Activated CD4-positive, alpha-beta T cell treated with anti-CD3 and anti-CD28 coated beads, Interleukin-2, amount 10 ng/mL, durations not matched to agents 7 days and 5 days (primary cell): ENCODE measurements at regions not wholly inside any gene's neighbourhood (a gene's known extent, or its start where the extent isn't known, plus 50 kb on each side); places are given as distances from the start of the nearest gene placed in this dataset.
"Not testable (repeated sequence)": the region's sequence is repeated elsewhere in the genome, so short reads cannot be mapped to it uniquely, and the experiment has no call there.

Experiments used
- CTCF ChIA-PET: fragments of 350-600 bp; sonication (Branson Sonifier 250); formaldehyde crosslinking; loops from one replicate; lab custom pipeline; 2021; ENCODE audit warnings: antibody characterized with exemption; lab: Charles Lee
- POLR2A ChIA-PET: fragments of 350-600 bp; sonication (Branson Sonifier 250); formaldehyde crosslinking; loops from one replicate; lab custom pipeline; 2021; ENCODE audit warnings: antibody characterized with exemption; lab: Charles Lee
- DNase-seq: peaks from one replicate; pipeline ENCODE4 v3.0.0-alpha.2; 2020
- H3K27ac Mint-ChIP-seq: one replicate; pipeline ENCODE4 v1.8.0; 2021; ENCODE audit warnings: mild to moderate bottlenecking, moderate library complexity, mixed read lengths
- H3K27me3 Mint-ChIP-seq: one replicate; pipeline ENCODE4 v1.8.0; 2021; ENCODE audit warnings: mixed read lengths
- H3K36me3 Mint-ChIP-seq: one replicate; pipeline ENCODE4 v1.8.0; 2021; ENCODE audit warnings: low read depth, mixed read lengths
- H3K4me1 Mint-ChIP-seq: one replicate; pipeline ENCODE4 v1.8.0; 2021; ENCODE audit warnings: mixed read lengths
- H3K4me3 Mint-ChIP-seq: one replicate; pipeline ENCODE4 v1.8.0; 2021; ENCODE audit warnings: mild to moderate bottlenecking, moderate library complexity, mixed read lengths
- H3K9me3 Mint-ChIP-seq: one replicate; pipeline ENCODE4 v1.8.0; 2021; ENCODE audit warnings: mixed read lengths

DNA sequence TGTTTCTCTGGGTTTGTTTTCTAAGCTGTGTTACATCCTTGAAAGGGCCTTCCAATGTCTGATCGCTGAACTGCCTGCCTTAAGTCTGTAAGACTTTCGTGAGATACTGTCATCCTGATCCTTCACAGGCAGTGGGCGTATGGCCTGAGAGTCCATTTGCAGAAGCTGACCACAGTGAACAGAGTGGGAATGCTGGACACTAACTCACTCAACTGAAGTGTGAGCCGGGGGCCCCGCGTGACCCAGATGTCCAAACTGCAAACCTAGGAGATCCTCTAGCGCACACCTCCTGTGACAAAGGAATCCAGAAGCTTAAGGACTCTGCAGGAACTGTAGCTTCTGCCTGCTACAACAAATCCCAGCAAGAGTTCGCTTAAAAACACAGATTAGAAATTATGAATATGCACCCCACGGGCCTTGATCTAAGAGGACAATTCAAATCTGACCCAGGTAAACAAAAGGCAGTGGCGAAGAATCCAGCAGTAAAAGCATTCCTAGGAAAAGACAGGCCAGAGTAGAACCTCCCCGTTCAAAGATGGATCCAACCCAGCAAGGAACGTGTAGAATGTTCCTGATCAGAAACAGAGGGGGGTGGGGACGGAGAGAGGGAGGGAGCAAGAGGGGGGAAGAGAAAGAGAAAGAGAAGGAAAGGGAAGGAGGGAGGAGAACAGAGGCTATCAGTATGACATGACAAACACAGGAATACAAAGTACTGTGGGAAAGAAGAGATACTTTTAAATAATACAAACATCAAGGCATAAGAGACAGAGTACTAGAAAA lies 135.0 kb upstream of the AFDN start:
- ChIA-PET POLR2A (no interaction called here), CTCF (no interaction called here)
- Mint-ChIP-seq H3K4me3 (no peak overlapping the region), H3K36me3 (no peaks in the 10 kb centered on the region), H3K4me1 (no peaks in the 10 kb centered on the region), H3K9me3 (peaks cover 3% of the 10 kb centered on the region), H3K27ac (no peak overlapping the region), H3K27me3 (peaks cover 46% of the 10 kb centered on the region)
- no peak for DNase-seq

- POLR2A ChIA-PET, DNase-seq, H3K9me3 Mint-ChIP-seq, H3K4me1 Mint-ChIP-seq, H3K27ac Mint-ChIP-seq, CTCF ChIA-PET, H3K4me3 Mint-ChIP-seq, H3K36me3 Mint-ChIP-seq: not testable (repeated sequence)
- H3K27me3 Mint-ChIP-seq, result peaks cover 51% of the 10 kb centered on the region
Observed at GRCh38 chr6:167693478-167693877, 133.2 kb upstream of the AFDN start.

- ChIA-PET POLR2A (no interaction called here), CTCF (no interaction called here)
- Mint-ChIP-seq H3K27me3 (peaks cover 47% of the 10 kb centered on the region), H3K4me3 (no peak overlapping the region), H3K36me3 (no peaks in the 10 kb centered on the region), H3K4me1 (peaks cover 20% of the 10 kb centered on the region), H3K9me3 (no peaks in the 10 kb centered on the region), H3K27ac (no peak overlapping the region)
- no peak for DNase-seq
Observed at GRCh38 chr6:167695831-167696230, 130.9 kb upstream of the AFDN start.

DNA sequence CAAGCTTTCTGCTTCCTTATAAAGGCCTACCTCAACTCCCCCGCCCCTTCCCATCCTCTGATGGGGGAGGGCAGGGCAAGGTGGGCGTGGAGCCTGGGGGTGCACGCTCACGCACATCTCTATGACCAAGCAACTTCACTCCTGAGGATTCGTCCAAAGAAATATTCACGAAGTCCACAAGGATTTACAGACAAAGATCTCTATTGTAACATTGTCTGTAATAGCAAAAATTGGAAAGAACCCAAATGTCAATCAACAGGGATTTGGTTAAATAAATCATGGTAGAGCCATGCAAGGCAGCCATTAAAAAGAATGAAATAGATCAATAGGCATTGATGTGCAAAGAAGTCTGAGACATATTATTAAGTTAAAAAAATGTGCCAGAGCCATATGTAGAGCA lies 130.4 kb upstream of the AFDN start:
- CTCF ChIA-PET, result no interaction called here
- Mint-ChIP-seq H3K4me1 (peaks cover 21% of the 10 kb centered on the region), H3K36me3 (no peaks in the 10 kb centered on the region), H3K27me3 (peaks cover 48% of the 10 kb centered on the region), H3K4me3 (no peak overlapping the region), H3K9me3 (no peaks in the 10 kb centered on the region), H3K27ac (no peak overlapping the region)
- POLR2A ChIA-PET, result no interaction called here
- no peak for DNase-seq

GRCh38 chr6:167697316-167697715 lies 129.4 kb upstream of the AFDN start:
- peaks cover 47% of the 10 kb centered on the region for H3K27me3 Mint-ChIP-seq
- no peaks in the 10 kb centered on the region for H3K36me3 Mint-ChIP-seq
- no peak overlapping the region for H3K4me3 Mint-ChIP-seq
- CTCF ChIA-PET, result no interaction called here
- peaks cover 21% of the 10 kb centered on the region for H3K4me1 Mint-ChIP-seq
- POLR2A ChIA-PET, result no interaction called here
- no peaks in the 10 kb centered on the region for H3K9me3 Mint-ChIP-seq
- H3K27ac Mint-ChIP-seq, result no peak overlapping the region
- DNase-seq, result no peak

- ChIA-PET CTCF (interaction anchor here (0.6 to 1.4 kb wide), 2 partner anchors 10 to 169 kb away, joined by 3 read pairs; no protein-coding TSS in a partner anchor), POLR2A (no interaction called here)
- H3K9me3 Mint-ChIP-seq, result no peaks in the 10 kb centered on the region
- peaks cover 55% of the 10 kb centered on the region for H3K27me3 Mint-ChIP-seq
- H3K4me1 Mint-ChIP-seq, result peaks cover 21% of the 10 kb centered on the region
- H3K27ac Mint-ChIP-seq, result no peak overlapping the region
- H3K4me3 Mint-ChIP-seq, result no peak overlapping the region
- no peaks in the 10 kb centered on the region for H3K36me3 Mint-ChIP-seq
- DNase-seq, result no peak
Observed at GRCh38 chr6:167698540-167698939, 128.2 kb upstream of the AFDN start.

DNA sequence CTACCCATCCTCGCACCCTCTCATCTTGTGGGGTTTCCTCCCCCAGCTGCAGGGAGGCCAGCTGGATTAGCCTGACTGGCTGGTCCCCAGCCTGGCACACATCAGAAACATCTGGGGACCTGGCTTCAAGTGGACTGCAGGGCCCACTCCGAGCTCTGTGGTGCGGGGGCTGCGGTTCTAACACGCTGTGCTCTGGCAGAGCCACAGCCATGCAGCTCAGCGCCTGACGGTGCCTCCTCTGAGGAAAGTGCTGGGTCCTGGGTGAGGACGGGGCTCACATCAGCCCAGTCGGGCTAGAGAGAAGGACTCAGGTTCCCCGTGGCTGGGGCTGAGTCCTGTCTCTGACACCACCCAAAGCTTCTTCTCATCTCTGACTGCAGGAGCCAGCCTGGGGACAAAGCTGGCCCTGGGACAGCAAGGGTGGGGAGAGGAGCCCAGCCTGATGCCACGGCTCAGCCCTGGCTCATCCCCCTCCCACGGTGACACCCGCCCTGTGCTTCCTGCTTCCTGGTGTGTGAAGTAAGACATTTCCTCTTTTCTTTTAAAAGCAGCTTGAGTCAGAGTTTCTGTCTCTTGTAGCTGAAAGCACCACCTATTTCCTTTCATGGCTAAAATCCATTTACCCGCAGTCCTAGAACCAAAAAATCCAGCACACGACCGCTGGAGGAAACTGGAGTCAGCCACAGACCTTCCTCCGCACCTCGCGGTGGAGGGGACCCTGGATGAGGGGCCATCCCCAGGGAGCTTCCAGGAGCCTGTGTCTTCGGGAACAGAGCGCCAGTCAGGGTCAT lies 127.4 kb upstream of the AFDN start:
- H3K36me3 Mint-ChIP-seq, result no peaks in the 10 kb centered on the region
- CTCF ChIA-PET, result interaction anchor here (0.5 to 1.4 kb wide), 4 partner anchors 9 to 117 kb away, joined by 3 to 5 read pairs (median 3); no protein-coding TSS in a partner anchor
- peak; percentile 70 for DNase-seq
- peaks cover 21% of the 10 kb centered on the region for H3K4me1 Mint-ChIP-seq
- H3K9me3 Mint-ChIP-seq, result no peaks in the 10 kb centered on the region
- peak overlapping the region; percentile 69 for H3K4me3 Mint-ChIP-seq
- peaks cover 51% of the 10 kb centered on the region for H3K27me3 Mint-ChIP-seq
- POLR2A ChIA-PET, result interaction anchor here (0.6 kb wide), 1 partner anchor 425 kb away, joined by 7 read pairs; no protein-coding TSS in a partner anchor
- peak overlapping the region; percentile 95 for H3K27ac Mint-ChIP-seq

GRCh38 chr6:167700199-167700598 lies 126.5 kb upstream of the AFDN start:
- Mint-ChIP-seq H3K27ac (peak overlapping the region; percentile 95), H3K27me3 (peaks cover 51% of the 10 kb centered on the region), H3K4me1 (peaks cover 29% of the 10 kb centered on the region), H3K36me3 (peaks cover 2% of the 10 kb centered on the region), H3K4me3 (no peak overlapping the region), H3K9me3 (no peaks in the 10 kb centered on the region)
- no peak for DNase-seq
- ChIA-PET POLR2A (no interaction called here), CTCF (no interaction called here)

DNA sequence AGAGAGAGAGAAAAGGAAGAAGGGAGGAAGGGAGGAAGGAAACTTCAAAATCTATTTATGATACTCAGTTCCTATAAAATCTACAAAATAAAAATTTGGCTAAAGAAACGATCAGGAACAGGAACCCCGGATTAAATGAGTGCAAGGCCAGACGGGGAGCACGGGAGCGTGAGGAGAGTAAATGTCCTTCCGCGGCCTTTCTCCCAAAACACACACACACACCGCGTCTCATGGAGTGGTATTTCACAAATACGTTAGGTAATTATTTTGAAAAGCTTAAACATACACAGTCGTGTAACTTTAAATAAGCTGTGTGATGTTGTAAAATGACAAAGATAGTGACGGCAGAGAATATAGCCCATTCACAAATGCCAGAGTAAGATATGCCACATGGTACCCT lies 125.7 kb upstream of the AFDN start:
- no peak for DNase-seq
- H3K9me3 Mint-ChIP-seq, result no peaks in the 10 kb centered on the region
- H3K27me3 Mint-ChIP-seq, result peaks cover 54% of the 10 kb centered on the region
- no peak overlapping the region for H3K27ac Mint-ChIP-seq
- peaks cover 35% of the 10 kb centered on the region for H3K4me1 Mint-ChIP-seq
- ChIA-PET POLR2A (interaction anchor here (0.6 kb wide), 1 partner anchor 198 kb away, joined by 3 read pairs; no protein-coding TSS in a partner anchor), CTCF (no interaction called here)
- peaks cover 2% of the 10 kb centered on the region for H3K36me3 Mint-ChIP-seq
- no peak overlapping the region for H3K4me3 Mint-ChIP-seq

DNA sequence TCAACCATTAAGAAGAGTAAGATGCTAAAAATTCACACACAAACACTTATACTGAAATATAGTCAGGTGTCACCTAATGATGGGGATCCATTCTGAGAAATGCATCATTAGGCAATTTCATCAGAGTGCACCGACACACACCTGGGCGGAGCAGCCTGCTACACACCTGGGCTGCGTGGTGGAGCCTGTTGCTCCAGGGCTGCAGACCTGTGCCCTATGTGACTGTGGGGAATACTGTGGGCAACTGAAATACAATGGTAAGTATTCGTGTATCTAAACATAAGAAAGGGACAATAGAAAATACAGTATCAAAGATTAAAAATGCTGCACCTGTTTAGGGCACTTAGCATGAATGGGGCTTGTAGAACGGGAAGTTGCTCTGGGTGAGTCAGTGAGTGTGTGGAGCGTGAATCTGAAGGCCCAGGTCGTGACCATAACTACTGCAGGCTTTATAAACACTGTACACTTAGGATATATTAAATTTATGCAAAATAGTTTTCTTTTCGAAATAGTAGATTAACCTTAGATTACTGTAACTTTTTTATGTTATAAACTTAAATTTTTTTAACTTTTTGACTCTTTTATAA lies 124.4 kb upstream of the AFDN start:
- Mint-ChIP-seq H3K9me3 (no peaks in the 10 kb centered on the region), H3K27me3 (peaks cover 58% of the 10 kb centered on the region), H3K27ac (no peak overlapping the region), H3K36me3 (peaks cover 2% of the 10 kb centered on the region), H3K4me1 (peaks cover 49% of the 10 kb centered on the region), H3K4me3 (no peak overlapping the region)
- CTCF ChIA-PET, result no interaction called here
- POLR2A ChIA-PET, result interaction anchor here (0.6 kb wide), 1 partner anchor 1242 kb away, joined by 3 read pairs; no protein-coding TSS in a partner anchor
- no peak for DNase-seq

- POLR2A ChIA-PET, result no interaction called here
- Mint-ChIP-seq H3K4me3 (no peak overlapping the region), H3K27me3 (peaks cover 65% of the 10 kb centered on the region), H3K4me1 (peaks cover 49% of the 10 kb centered on the region), H3K27ac (no peak overlapping the region), H3K36me3 (peaks cover 2% of the 10 kb centered on the region), H3K9me3 (no peaks in the 10 kb centered on the region)
- CTCF ChIA-PET, result no interaction called here
- DNase-seq, result no peak
Observed at GRCh38 chr6:167703347-167703746, 123.4 kb upstream of the AFDN start.

- peaks cover 2% of the 10 kb centered on the region for H3K36me3 Mint-ChIP-seq
- peaks cover 69% of the 10 kb centered on the region for H3K27me3 Mint-ChIP-seq
- CTCF ChIA-PET, result no interaction called here
- H3K4me1 Mint-ChIP-seq, result peaks cover 52% of the 10 kb centered on the region
- H3K9me3 Mint-ChIP-seq, result no peaks in the 10 kb centered on the region
- H3K27ac Mint-ChIP-seq, result no peak overlapping the region
- no peak for DNase-seq
- H3K4me3 Mint-ChIP-seq, result no peak overlapping the region
- POLR2A ChIA-PET, result no interaction called here
Observed at GRCh38 chr6:167703781-167704180, 122.9 kb upstream of the AFDN start.

GRCh38 chr6:167704396-167704901 lies 122.3 kb upstream of the AFDN start:
- Mint-ChIP-seq H3K4me3 (no peak overlapping the region), H3K9me3 (no peaks in the 10 kb centered on the region), H3K4me1 (peaks cover 49% of the 10 kb centered on the region), H3K27ac (no peak overlapping the region), H3K27me3 (peaks cover 76% of the 10 kb centered on the region), H3K36me3 (peaks cover 2% of the 10 kb centered on the region)
- CTCF ChIA-PET, result no interaction called here
- no peak for DNase-seq
- POLR2A ChIA-PET, result no interaction called here
